ENCODE measurements at regions not wholly inside any gene's neighbourhood (a gene's known extent, or its start where the extent isn't known, plus 50 kb on each side); places are given as distances from the start of the nearest gene placed in this dataset.

DNA sequence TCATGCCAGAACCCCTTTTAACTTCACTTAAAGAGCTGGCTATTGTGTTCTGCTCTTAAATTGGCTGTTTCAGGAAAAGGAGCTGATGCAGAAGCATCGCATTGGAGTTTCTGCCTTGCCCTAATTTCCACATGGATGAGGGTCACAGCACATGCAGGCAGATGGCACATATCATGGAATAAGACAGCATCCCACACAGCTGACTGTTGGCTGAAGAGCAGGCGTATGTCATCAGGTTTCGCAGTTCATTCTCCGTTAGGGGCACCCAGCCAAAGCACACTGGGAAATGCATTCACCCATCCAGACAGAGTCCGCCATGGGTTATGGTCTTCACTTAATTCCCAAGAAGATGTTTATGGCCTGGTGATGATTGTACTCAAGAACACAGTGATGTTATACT lies 572.5 kb downstream of the LIG4 start:
- H3K27ac ChIP-seq (ENCODE audit: low read depth, low read length), result no peak overlapping the region
- TF ChIP-seq, protein P1, sequence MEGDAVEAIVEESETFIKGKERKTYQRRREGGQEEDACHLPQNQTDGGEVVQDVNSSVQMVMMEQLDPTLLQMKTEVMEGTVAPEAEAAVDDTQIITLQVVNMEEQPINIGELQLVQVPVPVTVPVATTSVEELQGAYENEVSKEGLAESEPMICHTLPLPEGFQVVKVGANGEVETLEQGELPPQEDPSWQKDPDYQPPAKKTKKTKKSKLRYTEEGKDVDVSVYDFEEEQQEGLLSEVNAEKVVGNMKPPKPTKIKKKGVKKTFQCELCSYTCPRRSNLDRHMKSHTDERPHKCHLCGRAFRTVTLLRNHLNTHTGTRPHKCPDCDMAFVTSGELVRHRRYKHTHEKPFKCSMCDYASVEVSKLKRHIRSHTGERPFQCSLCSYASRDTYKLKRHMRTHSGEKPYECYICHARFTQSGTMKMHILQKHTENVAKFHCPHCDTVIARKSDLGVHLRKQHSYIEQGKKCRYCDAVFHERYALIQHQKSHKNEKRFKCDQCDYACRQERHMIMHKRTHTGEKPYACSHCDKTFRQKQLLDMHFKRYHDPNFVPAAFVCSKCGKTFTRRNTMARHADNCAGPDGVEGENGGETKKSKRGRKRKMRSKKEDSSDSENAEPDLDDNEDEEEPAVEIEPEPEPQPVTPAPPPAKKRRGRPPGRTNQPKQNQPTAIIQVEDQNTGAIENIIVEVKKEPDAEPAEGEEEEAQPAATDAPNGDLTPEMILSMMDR (IDR thresholded peaks at IDR 0.05; ENCODE audit: insufficient read depth, low read length, poor library complexity, severe bottlenecking), result no peak
- no peak for TF ChIP-seq EZH2phosphoT487 (conservative IDR thresholded peaks at IDR 0.05; ENCODE audit: low read length)

DNA sequence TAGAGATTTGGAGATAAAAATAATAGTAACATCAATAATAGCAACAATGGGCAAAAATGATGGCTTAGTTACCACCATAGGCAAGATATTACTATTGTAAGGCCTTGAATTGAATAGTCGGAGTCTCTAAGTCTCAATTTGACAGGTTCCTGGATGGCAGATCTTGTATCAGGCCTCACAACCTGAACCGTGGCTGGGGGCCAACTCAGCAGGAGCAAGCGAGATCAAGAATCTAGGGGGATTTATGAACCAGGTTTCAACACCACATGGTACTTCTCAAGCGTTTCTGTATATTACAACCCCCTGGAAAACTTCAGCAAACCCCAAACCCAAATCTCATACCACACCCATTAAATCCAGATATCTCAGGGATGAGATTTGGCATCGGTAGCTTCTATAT lies 573.8 kb downstream of the LIG4 start:
- no peak overlapping the region for H3K4me2 ChIP-seq (ENCODE audit: low read depth, low read length, poor library complexity, severe bottlenecking)
- H3F3A ChIP-seq (ENCODE audit: insufficient read depth), result no peaks in the 10 kb centered on the region
- H2AFZ ChIP-seq (ENCODE audit: low read depth, low read length, severe bottlenecking), result no peak overlapping the region
- no peaks in the 10 kb centered on the region for H3K9me3 ChIP-seq (ENCODE audit: insufficient read depth, low read length)
- no peaks in the 10 kb centered on the region for H3K27me3 ChIP-seq (ENCODE audit: low read length)
- H3K79me2 ChIP-seq (ENCODE audit: insufficient read depth, low read length), result no peaks in the 10 kb centered on the region
- no peak for TF ChIP-seq EZH2phosphoT487 (conservative IDR thresholded peaks at IDR 0.05; ENCODE audit: low read length)
- TF ChIP-seq, protein P1 (IDR thresholded peaks at IDR 0.05; ENCODE audit: insufficient read depth, low read length, poor library complexity, severe bottlenecking), result no peak
- H4K20me1 ChIP-seq (ENCODE audit: low read depth, low read length), result no peaks in the 10 kb centered on the region
- no peak overlapping the region for H3K27ac ChIP-seq (ENCODE audit: low read depth, low read length)
- H3K9me2 ChIP-seq (replicated peaks; ENCODE audit: insufficient read depth, low read length), result no peaks in the 10 kb centered on the region
- no peak overlapping the region for H3K4me3 ChIP-seq (ENCODE audit: insufficient read depth, low read length, poor library complexity, severe bottlenecking)
- H3K36me3 ChIP-seq (ENCODE audit: low read length), result no peaks in the 10 kb centered on the region
- H3K9ac ChIP-seq (ENCODE audit: low read length), result no peak overlapping the region

More for the DNA sequence above, 572.5 kb downstream of the LIG4 start:
- Histone ChIP-seq H3K36me3 (ENCODE audit: low read length) (no peaks in the 10 kb centered on the region), H3K79me2 (ENCODE audit: insufficient read depth, low read length) (no peaks in the 10 kb centered on the region), H3K4me2 (ENCODE audit: low read depth, low read length, poor library complexity, severe bottlenecking) (no peak overlapping the region), H3K9ac (ENCODE audit: low read length) (no peak overlapping the region), H3F3A (ENCODE audit: insufficient read depth) (no peaks in the 10 kb centered on the region), H2AFZ (ENCODE audit: low read depth, low read length, severe bottlenecking) (no peak overlapping the region), H3K27me3 (ENCODE audit: low read length) (no peaks in the 10 kb centered on the region), H3K9me3 (ENCODE audit: insufficient read depth, low read length) (no peaks in the 10 kb centered on the region), H3K4me3 (ENCODE audit: insufficient read depth, low read length, poor library complexity, severe bottlenecking) (no peak overlapping the region), H4K20me1 (ENCODE audit: low read depth, low read length) (no peaks in the 10 kb centered on the region), H3K9me2 (replicated peaks; ENCODE audit: insufficient read depth, low read length) (no peaks in the 10 kb centered on the region)

DNA sequence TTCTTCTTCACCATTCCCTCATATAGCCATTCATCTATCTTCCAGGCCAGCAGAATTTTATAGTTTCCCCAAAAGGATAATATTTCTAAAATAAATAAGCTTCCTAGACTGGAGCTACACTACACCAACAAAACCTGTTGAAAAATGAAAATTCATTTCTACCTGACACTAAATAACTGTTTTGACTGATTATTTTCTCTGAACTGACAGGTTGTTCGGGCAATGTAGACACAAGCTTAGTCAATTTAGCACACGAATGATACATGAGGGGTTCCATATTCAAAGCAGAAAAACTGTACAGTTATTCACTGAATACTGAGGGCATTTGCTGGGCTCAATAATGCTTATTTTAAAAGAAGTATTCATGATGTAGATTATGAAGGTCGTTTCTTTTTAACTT lies 589.7 kb downstream of the LIG4 start:
- no peak for TF ChIP-seq EZH2phosphoT487 (conservative IDR thresholded peaks at IDR 0.05; ENCODE audit: low read length)
- no peak overlapping the region for H3K4me2 ChIP-seq (ENCODE audit: low read depth, low read length, poor library complexity, severe bottlenecking)
- H2AFZ ChIP-seq (ENCODE audit: low read depth, low read length, severe bottlenecking), result no peak overlapping the region
- H4K20me1 ChIP-seq (ENCODE audit: low read depth, low read length), result no peaks in the 10 kb centered on the region
- H3K27ac ChIP-seq (ENCODE audit: low read depth, low read length), result no peak overlapping the region
- no peaks in the 10 kb centered on the region for H3K27me3 ChIP-seq (ENCODE audit: low read length)
- H3K9me2 ChIP-seq (replicated peaks; ENCODE audit: insufficient read depth, low read length), result no peaks in the 10 kb centered on the region
- H3K9ac ChIP-seq (ENCODE audit: low read length), result no peak overlapping the region
- no peaks in the 10 kb centered on the region for H3K36me3 ChIP-seq (ENCODE audit: low read length)
- no peaks in the 10 kb centered on the region for H3K9me3 ChIP-seq (ENCODE audit: insufficient read depth, low read length)
- H3K79me2 ChIP-seq (ENCODE audit: insufficient read depth, low read length), result no peaks in the 10 kb centered on the region
- H3F3A ChIP-seq (ENCODE audit: insufficient read depth), result no peaks in the 10 kb centered on the region
- H3K4me3 ChIP-seq (ENCODE audit: insufficient read depth, low read length, poor library complexity, severe bottlenecking), result no peak overlapping the region

DNA sequence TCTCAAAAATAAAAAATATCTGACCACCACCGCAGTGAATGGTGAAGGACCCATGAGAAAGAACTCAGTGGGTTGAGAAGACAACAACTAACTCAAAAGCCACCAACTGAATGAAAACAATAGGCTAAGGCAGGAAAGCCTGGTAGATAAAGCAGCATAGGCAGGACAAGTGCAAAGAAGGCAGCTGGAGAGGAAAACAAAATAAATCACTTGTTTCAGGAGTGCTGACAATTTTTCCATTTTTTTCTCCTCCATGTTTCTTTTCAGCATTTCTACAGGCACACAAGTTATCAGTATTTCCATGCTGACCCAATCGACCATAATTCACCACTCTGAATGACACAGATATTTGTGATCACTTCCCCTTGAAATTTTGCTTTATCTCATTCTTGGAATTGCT lies 597.8 kb downstream of the LIG4 start:
- H3K4me2 ChIP-seq (ENCODE audit: low read depth, low read length, poor library complexity, severe bottlenecking), result no peak overlapping the region
- H4K20me1 ChIP-seq (ENCODE audit: low read depth, low read length), result no peaks in the 10 kb centered on the region
- H3K9me2 ChIP-seq (replicated peaks; ENCODE audit: insufficient read depth, low read length), result no peaks in the 10 kb centered on the region
- H2AFZ ChIP-seq (ENCODE audit: low read depth, low read length, severe bottlenecking), result no peak overlapping the region
- H3K79me2 ChIP-seq (ENCODE audit: insufficient read depth, low read length), result no peaks in the 10 kb centered on the region
- no peak for TF ChIP-seq EZH2phosphoT487 (conservative IDR thresholded peaks at IDR 0.05; ENCODE audit: low read length)
- TF ChIP-seq, protein P1 (IDR thresholded peaks at IDR 0.05; ENCODE audit: insufficient read depth, low read length, poor library complexity, severe bottlenecking), result no peak
- no peaks in the 10 kb centered on the region for H3K36me3 ChIP-seq (ENCODE audit: low read length)
- no peaks in the 10 kb centered on the region for H3K9me3 ChIP-seq (ENCODE audit: insufficient read depth, low read length)
- no peaks in the 10 kb centered on the region for H3F3A ChIP-seq (ENCODE audit: insufficient read depth)
- no peak overlapping the region for H3K9ac ChIP-seq (ENCODE audit: low read length)
- H3K4me3 ChIP-seq (ENCODE audit: insufficient read depth, low read length, poor library complexity, severe bottlenecking), result no peak overlapping the region
- H3K27me3 ChIP-seq (ENCODE audit: low read length), result no peaks in the 10 kb centered on the region
- H3K27ac ChIP-seq (ENCODE audit: low read depth, low read length), result no peak overlapping the region

Data from SU-DHL-6 (cell line).